Spleen (tissue), 11 donors: ENCODE measurements at regions not wholly inside any gene's neighbourhood (a gene's known extent, or its start where the extent isn't known, plus 50 kb on each side); places are given as distances from the start of the nearest gene placed in this dataset.

Source experiments
- DNase-seq: peaks from one replicate; pipeline ENCODE4 v3.0.0-alpha.2; 2020
- H3K27ac ChIP-seq, 8 donors: fragments of 200-600 bp; sonication (generic) in 7 of 8; 1 replicate in 4 of 8; 2 replicates in 4 of 8; pipeline versions ENCODE4 v1.5.0 to v1.8.0; 2016 to 2021; ENCODE audit warnings: inconsistent platforms in 4 of 8, mild to moderate bottlenecking in 4 of 8, moderate library complexity in 1 of 8
- H3K27me3 ChIP-seq, 7 donors: fragments of 200-600 bp; sonication (generic) in 6 of 7; replicated peaks in 1 of 7; 1 replicate in 4 of 7; 2 replicates in 3 of 7; pipeline versions ENCODE4 v1.5.0 to v1.8.0; 2016 to 2021; ENCODE audit warnings: inconsistent platforms in 3 of 7, mild to moderate bottlenecking in 1 of 7
- H3K36me3 ChIP-seq, 6 donors: fragments of 200-600 bp; sonication (generic) in 5 of 6; 1 replicate in 4 of 6; 2 replicates in 2 of 6; pipeline versions ENCODE4 v1.5.0 to v1.8.0; 2016 to 2021; ENCODE audit warnings: inconsistent platforms in 2 of 6
- H3K4me1 ChIP-seq, 6 donors: fragments of 200-600 bp; sonication (generic) in 5 of 6; 1 replicate in 3 of 6; 2 replicates in 3 of 6; pipeline versions ENCODE4 v1.5.0 to v1.8.0; 2016 to 2021; ENCODE audit warnings: inconsistent platforms in 3 of 6
- H3K4me3 ChIP-seq, 8 donors: fragments of 200-600 bp; sonication (generic) in 7 of 8; 1 replicate in 4 of 8; 2 replicates in 4 of 8; pipeline versions ENCODE4 v1.5.0 to v1.8.0; 2016 to 2021; ENCODE audit warnings: inconsistent platforms in 4 of 8, mild to moderate bottlenecking in 4 of 8, moderate library complexity in 2 of 8
- H3K9me3 ChIP-seq, 8 donors: fragments of 200-600 bp; sonication (generic) in 7 of 8; 1 replicate in 4 of 8; 2 replicates in 4 of 8; pipeline versions ENCODE4 v1.5.0 to v1.8.0; 2016 to 2021; ENCODE audit warnings: inconsistent platforms in 4 of 8
- CTCF ChIP-seq, 11 experiments: fragments of 200-600 bp in 7 of 11; fragments of 450-650 bp in 4 of 11; sonication (generic) in 4 of 11; IDR thresholded peaks in 8 of 11; conservative IDR thresholded peaks in 3 of 11; 1 replicate in 7 of 11; 2 replicates in 4 of 11; pipeline versions ENCODE4 v1.4.0 to v1.8.0; 2016 to 2021; ENCODE audit warnings: antibody characterized with exemption in 11 of 11, inconsistent platforms in 4 of 11, mild to moderate bottlenecking in 1 of 11
- POLR2A ChIP-seq, 3 donors: fragments of 450-650 bp; IDR thresholded peaks; one replicate each; pipeline ENCODE4 v1.5.1; 2017; ENCODE audit warnings: antibody characterized with exemption in 3 of 3, mild to moderate bottlenecking in 1 of 3
- POLR2AphosphoS5 ChIP-seq, 3 donors: sonication (generic); formaldehyde crosslinking; IDR thresholded peaks; one replicate each; pipeline ENCODE4 v1.5.1; 2017; ENCODE audit warnings: antibody characterized with exemption in 3 of 3
- WGBS, 5 donors: extraction: QIAGEN DNeasy Blood & Tissue Kit in 3 of 5; methylation state at CpG; one replicate each; pipeline versions ENCODE4 v1.1.5 to v1.1.7; 2013 to 2018; 5-methylcytosine and 5-hydroxymethylcytosine counted together
- intact Hi-C: fragments of 100-400 bp; cut with DNase I; formaldehyde crosslinking; loops from one replicate; pipeline ENCODE4 v1.15.0; 2023; ENCODE audit warnings: low total_unique reads
- donor health status: healthy with polysubstance abuse.
- donor health status: DM: no; HTN: no; CAD: no; lungs with moderate emphysema.
- donor health status: DM: no; HTN: no; CAD: no.
- donor health status: Bipolar disorder and iron deficiency.
- donor health status: healthy.
- donor health status: DM: no; HTN: no; CAD: no.
- donor health status: DM: yes; HTN: yes; CAD: no.

GRCh38 chr12:115864396-115864795 is 413.1 kb downstream of the MED13L start:
- TF ChIP-seq POLR2A (IDR thresholded peaks at IDR 0.05) (no peak), POLR2AphosphoS5 (IDR thresholded peaks at IDR 0.05) (no peak), CTCF (IDR thresholded peaks at IDR 0.05 in 8 of 11, conservative IDR thresholded peaks at IDR 0.05 in 3 of 11) (no peak)
- Histone ChIP-seq H3K36me3 (no peaks in the 10 kb centered on the region), H3K4me3 (no peak overlapping the region), H3K27me3 (peaks cover 0 to 43% (median 0%) of the 10 kb centered on the region in 7 donors), H3K4me1 (no peaks in the 10 kb centered on the region), H3K9me3 (no peaks in the 10 kb centered on the region), H3K27ac (no peak overlapping the region)
- 66 to 83% (median 70%) methylated on average over 2 of the region's 2 CpGs for WGBS, 5 donors
- DNase-seq: no peak
- intact Hi-C loops: no loop called here

GRCh38 chr12:115860619-115861018 is 416.9 kb downstream of the MED13L start:
- Histone ChIP-seq H3K4me3 (no peak overlapping the region), H3K4me1 (no peaks in the 10 kb centered on the region), H3K36me3 (no peaks in the 10 kb centered on the region), H3K9me3 (no peaks in the 10 kb centered on the region), H3K27ac (no peak overlapping the region), H3K27me3 (peaks cover 0 to 36% (median 0%) of the 10 kb centered on the region in 7 donors)
- intact Hi-C loops: no loop called here
- WGBS, 5 donors: 59 to 70% (median 64%) methylated on average over 3 of the region's 3 CpGs
- no peak for DNase-seq
- TF ChIP-seq CTCF (IDR thresholded peaks at IDR 0.05 in 8 of 11, conservative IDR thresholded peaks at IDR 0.05 in 3 of 11) (no peak), POLR2AphosphoS5 (IDR thresholded peaks at IDR 0.05) (no peak), POLR2A (IDR thresholded peaks at IDR 0.05) (no peak)

GRCh38 chr12:115859231-115859630 is 418.3 kb downstream of the MED13L start:
- H3K27ac ChIP-seq: no peak overlapping the region
- TF ChIP-seq POLR2AphosphoS5 (IDR thresholded peaks at IDR 0.05): no peak
- no peak for TF ChIP-seq POLR2A (IDR thresholded peaks at IDR 0.05)
- TF ChIP-seq CTCF (IDR thresholded peaks at IDR 0.05 in 8 of 11, conservative IDR thresholded peaks at IDR 0.05 in 3 of 11): no peak
- WGBS, 5 donors: 14 to 24% (median 19%) methylated on average over 6 of the region's 6 CpGs
- H3K4me3 ChIP-seq: no peak overlapping the region
- intact Hi-C loops: no loop called here
- H3K36me3 ChIP-seq: no peaks in the 10 kb centered on the region
- H3K4me1 ChIP-seq: no peaks in the 10 kb centered on the region
- no peaks in the 10 kb centered on the region for H3K9me3 ChIP-seq
- H3K27me3 ChIP-seq: peaks cover 0 to 36% (median 0%) of the 10 kb centered on the region in 7 donors
- no peak for DNase-seq

GRCh38 chr12:115857923-115858322 is 419.6 kb downstream of the MED13L start:
- Histone ChIP-seq H3K27me3 (peaks cover 0 to 33% (median 0%) of the 10 kb centered on the region in 7 donors), H3K9me3 (no peaks in the 10 kb centered on the region), H3K27ac (no peak overlapping the region), H3K4me1 (no peaks in the 10 kb centered on the region), H3K4me3 (no peak overlapping the region), H3K36me3 (no peaks in the 10 kb centered on the region)
- intact Hi-C loops: no loop called here
- no peak for TF ChIP-seq POLR2AphosphoS5 (IDR thresholded peaks at IDR 0.05)
- TF ChIP-seq POLR2A (IDR thresholded peaks at IDR 0.05): no peak
- TF ChIP-seq CTCF (IDR thresholded peaks at IDR 0.05 in 8 of 11, conservative IDR thresholded peaks at IDR 0.05 in 3 of 11): no peak
- DNase-seq: no peak
- 77 to 94% (median 87%) methylated on average over 3 of the region's 3 CpGs for WGBS, 5 donors
